Sigmoid colon (tissue), 6 donors: ENCODE measurements at regions not wholly inside any gene's neighbourhood (a gene's known extent, or its start where the extent isn't known, plus 50 kb on each side); places are given as distances from the start of the nearest gene placed in this dataset.

ENCODE experiments used
- DNase-seq: peaks from one replicate; pipeline ENCODE4 v3.0.0-alpha.2; 2019
- H3K27ac ChIP-seq, 4 donors: fragments of 200-600 bp; sonication (generic); one replicate each; pipeline ENCODE4 v1.5.1; 2016 to 2019; ENCODE audit warnings: mild to moderate bottlenecking in 1 of 4
- H3K27me3 ChIP-seq, 3 donors: fragments of 200-600 bp; sonication (generic); one replicate each; pipeline ENCODE4 v1.5.1; 2019; ENCODE audit warnings: mild to moderate bottlenecking in 1 of 3
- H3K36me3 ChIP-seq, 4 donors: fragments of 200-600 bp; sonication (generic); one replicate each; pipeline ENCODE4 v1.5.1; 2016 to 2019
- H3K4me1 ChIP-seq, 4 donors: fragments of 200-600 bp; sonication (generic); one replicate each; pipeline ENCODE4 v1.5.1; 2017 to 2019
- H3K4me3 ChIP-seq, 4 donors: fragments of 200-600 bp; sonication (generic); one replicate each; pipeline ENCODE4 v1.5.1; 2017 to 2019; ENCODE audit warnings: mild to moderate bottlenecking in 2 of 4, moderate library complexity in 1 of 4
- H3K9me3 ChIP-seq, 4 donors: fragments of 200-600 bp in 3 of 4; sonication (generic) in 3 of 4; one replicate each; pipeline versions ENCODE4 v1.5.1 to v1.6.1; 2013 to 2019
- CTCF ChIP-seq, 4 experiments: fragments of 450-650 bp in 3 of 4; fragments of 200-600 bp in 1 of 4; IDR thresholded peaks; one replicate each; pipeline ENCODE4 v1.5.1; 2016 to 2019; ENCODE audit warnings: antibody characterized with exemption in 4 of 4, mild to moderate bottlenecking in 3 of 4, moderate library complexity in 2 of 4
- EP300 ChIP-seq, 4 donors: sonication (generic); formaldehyde crosslinking; IDR thresholded peaks; one replicate each; pipeline ENCODE4 v1.6.1; 2017; ENCODE audit warnings: antibody characterized with exemption in 4 of 4
- POLR2A ChIP-seq, 2 donors: fragments of 450-650 bp; IDR thresholded peaks; one replicate each; pipeline ENCODE4 v1.6.1; 2016; ENCODE audit warnings: antibody characterized with exemption in 2 of 2, mild to moderate bottlenecking in 2 of 2, moderate library complexity in 2 of 2
- POLR2AphosphoS5 ChIP-seq, 4 donors: sonication (generic); formaldehyde crosslinking; IDR thresholded peaks; one replicate each; pipeline ENCODE4 v1.6.1; 2017; ENCODE audit warnings: antibody characterized with exemption in 4 of 4
- WGBS, 2 donors: extraction: QIAGEN DNeasy Blood & Tissue Kit; methylation state at CpG; one replicate each; pipeline ENCODE4 v1.1.7; 2013; 5-methylcytosine and 5-hydroxymethylcytosine counted together
- intact Hi-C: fragments of 100-400 bp; cut with DNase I; formaldehyde crosslinking; loops from one replicate; pipeline ENCODE4 v1.15.1; 2023
- donor health status: healthy with polysubstance abuse.
- donor health status: healthy.

GRCh38 chr15:31484986-31485385, 158.4 kb downstream of the KLF13 start:
- intact Hi-C loops, result loop anchor here (5.0 kb wide), 1 partner anchor 493 kb away; the partner anchor contains the start of gene MTMR10
- DNase-seq, result no peak
- no peak overlapping the region for H3K4me3 ChIP-seq
- H3K27me3 ChIP-seq, result peaks cover 15 to 52% (median 21%) of the 10 kb centered on the region in 3 donors
- 96 to 97% methylated on average over 5 of the region's 5 CpGs for WGBS, 2 donors
- TF ChIP-seq POLR2A (IDR thresholded peaks at IDR 0.05), result no peak
- TF ChIP-seq CTCF (IDR thresholded peaks at IDR 0.05), result no peak
- TF ChIP-seq POLR2AphosphoS5 (IDR thresholded peaks at IDR 0.05), result no peak
- no peak for TF ChIP-seq EP300 (IDR thresholded peaks at IDR 0.05)
- no peaks in the 10 kb centered on the region for H3K36me3 ChIP-seq
- no peak overlapping the region for H3K27ac ChIP-seq
- H3K9me3 ChIP-seq, result no peaks in the 10 kb centered on the region
- peaks cover 0 to 23% (median 16%) of the 10 kb centered on the region in 4 donors for H3K4me1 ChIP-seq

- Histone ChIP-seq H3K36me3 (no peaks in the 10 kb centered on the region), H3K4me3 (no peak overlapping the region), H3K9me3 (no peaks in the 10 kb centered on the region), H3K27ac (no peak overlapping the region), H3K27me3 (peaks cover 15 to 47% (median 21%) of the 10 kb centered on the region in 3 donors), H3K4me1 (peaks cover 0 to 24% (median 16%) of the 10 kb centered on the region in 4 donors)
- 91 to 93% methylated on average over 7 of the region's 7 CpGs for WGBS, 2 donors
- intact Hi-C loops, result loop anchor here (5.0 kb wide), 1 partner anchor 493 kb away; the partner anchor contains the start of gene MTMR10
- TF ChIP-seq POLR2AphosphoS5 (IDR thresholded peaks at IDR 0.05) (no peak), POLR2A (IDR thresholded peaks at IDR 0.05) (no peak), EP300 (IDR thresholded peaks at IDR 0.05) (no peak), CTCF (IDR thresholded peaks at IDR 0.05) (no peak)
- DNase-seq, result no peak
Measured at GRCh38 chr15:31485431-31485830, 158.8 kb downstream of the KLF13 start.

GRCh38 chr15:31485911-31486461, 159.4 kb downstream of the KLF13 start:
- TF ChIP-seq POLR2AphosphoS5 (IDR thresholded peaks at IDR 0.05) (no peak), EP300 (IDR thresholded peaks at IDR 0.05) (no peak), CTCF (IDR thresholded peaks at IDR 0.05) (no peak), POLR2A (IDR thresholded peaks at IDR 0.05) (no peak)

GRCh38 chr15:31486506-31486905, 159.9 kb downstream of the KLF13 start:
- intact Hi-C loops, result loop anchor here (5.0 kb wide), 1 partner anchor 494 kb away; the partner anchor contains the start of gene MTMR10
- 75 to 88% methylated on average over 11 of the region's 11 CpGs for WGBS, 2 donors

More at GRCh38 chr15:31485911-31486461, 159.4 kb downstream of the KLF13 start:
- intact Hi-C loops, result loop anchor here (5.0 kb wide), 1 partner anchor 494 kb away; the partner anchor contains the start of gene MTMR10
- peaks cover 15 to 42% (median 21%) of the 10 kb centered on the region in 3 donors for H3K27me3 ChIP-seq
- peaks cover 0 to 24% (median 16%) of the 10 kb centered on the region in 4 donors for H3K4me1 ChIP-seq
- 92 to 95% methylated on average over 14 of the region's 14 CpGs for WGBS, 2 donors
- H3K27ac ChIP-seq, result no peak overlapping the region
- DNase-seq, result no peak
- H3K4me3 ChIP-seq, result no peak overlapping the region
- H3K36me3 ChIP-seq, result no peaks in the 10 kb centered on the region
- H3K9me3 ChIP-seq, result no peaks in the 10 kb centered on the region

More at GRCh38 chr15:31486506-31486905, 159.9 kb downstream of the KLF13 start:
- H3K27ac ChIP-seq, result no peak overlapping the region
- peaks cover 0 to 24% (median 16%) of the 10 kb centered on the region in 4 donors for H3K4me1 ChIP-seq
- no peaks in the 10 kb centered on the region for H3K36me3 ChIP-seq
- TF ChIP-seq POLR2A (IDR thresholded peaks at IDR 0.05) (no peak), POLR2AphosphoS5 (IDR thresholded peaks at IDR 0.05) (no peak), CTCF (IDR thresholded peaks at IDR 0.05) (no peak), EP300 (IDR thresholded peaks at IDR 0.05) (no peak)
- H3K9me3 ChIP-seq, result no peaks in the 10 kb centered on the region
- DNase-seq, result no peak
- H3K4me3 ChIP-seq, result no peak overlapping the region
- H3K27me3 ChIP-seq, result peaks cover 15 to 38% (median 21%) of the 10 kb centered on the region in 3 donors
